Ascending aorta (tissue), 2 donors: ENCODE measurements at regions not wholly inside any gene's neighbourhood (a gene's known extent, or its start where the extent isn't known, plus 50 kb on each side); places are given as distances from the start of the nearest gene placed in this dataset.

Experiments used
- DNase-seq, 2 donors: peaks; one replicate each; pipeline ENCODE4 v3.0.0-alpha.2; 2019; ENCODE audit warnings: low spot score in 2 of 2
- H3K27ac ChIP-seq, 2 donors: fragments of 200-600 bp; sonication (generic); one replicate each; pipeline ENCODE4 v1.5.1; 2016 to 2017; ENCODE audit warnings: mild to moderate bottlenecking in 1 of 2
- H3K27me3 ChIP-seq: fragments of 200-600 bp; sonication (generic); one replicate; pipeline ENCODE4 v1.5.1; 2017
- H3K36me3 ChIP-seq, 2 donors: fragments of 200-600 bp; sonication (generic); one replicate each; pipeline ENCODE4 v1.5.1; 2016
- H3K4me1 ChIP-seq, 2 donors: fragments of 200-600 bp; sonication (generic); one replicate each; pipeline ENCODE4 v1.5.1; 2016 to 2017; ENCODE audit warnings: mild to moderate bottlenecking in 1 of 2
- H3K4me3 ChIP-seq, 2 donors: fragments of 200-600 bp; sonication (generic); one replicate each; pipeline ENCODE4 v1.5.1; 2016 to 2017; ENCODE audit warnings: mild to moderate bottlenecking in 1 of 2
- H3K9me3 ChIP-seq, 2 donors: fragments of 200-600 bp; sonication (generic); one replicate each; pipeline ENCODE4 v1.5.1; 2016
- CTCF ChIP-seq, 3 experiments: fragments of 200-600 bp in 2 of 3; fragments of 450-650 bp in 1 of 3; sonication (generic) in 2 of 3; IDR thresholded peaks; one replicate each; pipeline ENCODE4 v1.5.1; 2016 to 2019; ENCODE audit warnings: antibody characterized with exemption in 3 of 3, mild to moderate bottlenecking in 1 of 3, moderate library complexity in 1 of 3
- intact Hi-C: fragments of 100-400 bp; cut with DNase I; formaldehyde crosslinking; loops from one replicate; pipeline ENCODE4 v1.15.1; 2023

- no peaks in the 10 kb centered on the region for H3K27me3 ChIP-seq
- no peak for TF ChIP-seq CTCF (IDR thresholded peaks at IDR 0.05)
- H3K36me3 ChIP-seq, result no peaks in the 10 kb centered on the region
- intact Hi-C loops, result no loop called here
- no peaks in the 10 kb centered on the region for H3K9me3 ChIP-seq
- no peak overlapping the region for H3K27ac ChIP-seq
- no peak overlapping the region for H3K4me3 ChIP-seq
- DNase-seq, result no peak
- H3K4me1 ChIP-seq, result no peaks in the 10 kb centered on the region
These were observed 113.0 kb downstream of the FOXG1 start for GRCh38 chr14:28879573-28879996.

DNA sequence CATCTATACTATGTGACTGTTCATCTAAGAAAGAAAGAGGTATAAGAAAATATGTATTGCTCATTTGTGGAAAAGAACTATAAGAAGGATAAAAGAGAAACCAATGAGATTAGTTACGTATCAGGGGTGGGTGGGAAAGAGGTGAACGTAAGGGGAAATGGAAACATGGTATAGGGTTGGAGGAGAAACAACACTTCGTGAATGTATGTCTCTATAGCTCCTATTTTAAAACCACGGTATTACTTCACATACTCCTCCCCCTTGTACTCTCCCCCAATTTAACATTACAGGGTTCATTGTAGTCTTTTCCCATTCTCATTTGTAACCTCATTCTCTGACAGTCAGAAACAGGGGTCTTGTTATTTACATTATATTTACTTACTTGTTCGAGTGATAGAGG is 120.4 kb downstream of the FOXG1 start:
- no peak for TF ChIP-seq CTCF (IDR thresholded peaks at IDR 0.05)
- DNase-seq, result no peak
- Histone ChIP-seq H3K9me3 (no peaks in the 10 kb centered on the region), H3K4me1 (no peaks in the 10 kb centered on the region), H3K36me3 (no peaks in the 10 kb centered on the region), H3K4me3 (no peak overlapping the region), H3K27ac (no peak overlapping the region), H3K27me3 (no peaks in the 10 kb centered on the region)
- intact Hi-C loops, result no loop called here

DNA sequence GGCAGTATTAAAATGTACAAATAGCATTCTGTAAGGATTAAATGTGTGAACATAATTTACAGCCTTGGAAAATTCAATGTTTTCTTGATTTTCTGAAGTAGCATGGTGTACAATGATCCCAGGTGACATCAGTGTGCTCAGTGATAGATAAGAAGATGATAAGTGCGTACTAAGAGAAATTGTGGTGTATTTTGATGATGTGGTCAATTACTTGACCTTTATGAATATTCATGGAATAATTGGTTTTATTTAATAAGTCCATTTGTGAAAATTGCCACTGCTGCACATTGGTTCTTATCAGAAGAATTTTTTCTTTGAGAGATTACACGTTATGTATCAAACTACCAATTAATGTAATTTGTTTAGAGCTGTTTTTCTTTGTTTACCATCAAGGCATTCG is 128.8 kb downstream of the FOXG1 start:
- H3K27ac ChIP-seq, result no peak overlapping the region
- DNase-seq, result no peak
- no peak overlapping the region for H3K4me3 ChIP-seq
- H3K27me3 ChIP-seq, result no peaks in the 10 kb centered on the region
- H3K9me3 ChIP-seq, result no peaks in the 10 kb centered on the region
- intact Hi-C loops, result no loop called here
- H3K4me1 ChIP-seq, result no peaks in the 10 kb centered on the region
- no peaks in the 10 kb centered on the region for H3K36me3 ChIP-seq
- no peak for TF ChIP-seq CTCF (IDR thresholded peaks at IDR 0.05)

DNA sequence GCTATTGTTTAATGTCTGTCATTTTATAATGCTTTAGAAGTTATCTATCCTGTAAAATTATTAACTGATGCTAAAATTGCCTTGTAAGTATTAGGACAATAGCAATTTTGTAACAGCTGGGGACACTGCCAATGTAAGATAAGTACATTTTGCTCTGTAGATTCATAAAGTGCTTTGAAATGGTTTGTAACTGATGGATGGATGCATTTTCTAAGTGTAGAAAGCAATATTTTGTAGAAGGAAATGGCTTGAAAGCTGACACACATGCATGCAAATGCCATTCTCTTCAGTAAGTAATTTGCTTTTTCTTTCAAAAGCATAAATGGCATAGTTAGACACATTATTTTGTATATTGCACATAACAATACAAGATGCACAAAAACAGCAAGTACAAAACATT is 129.8 kb downstream of the FOXG1 start:
- Histone ChIP-seq H3K27ac (no peak overlapping the region), H3K4me1 (no peaks in the 10 kb centered on the region), H3K4me3 (no peak overlapping the region), H3K9me3 (no peaks in the 10 kb centered on the region), H3K27me3 (no peaks in the 10 kb centered on the region), H3K36me3 (no peaks in the 10 kb centered on the region)
- no peak for DNase-seq
- intact Hi-C loops, result no loop called here
- no peak for TF ChIP-seq CTCF (IDR thresholded peaks at IDR 0.05)

DNA sequence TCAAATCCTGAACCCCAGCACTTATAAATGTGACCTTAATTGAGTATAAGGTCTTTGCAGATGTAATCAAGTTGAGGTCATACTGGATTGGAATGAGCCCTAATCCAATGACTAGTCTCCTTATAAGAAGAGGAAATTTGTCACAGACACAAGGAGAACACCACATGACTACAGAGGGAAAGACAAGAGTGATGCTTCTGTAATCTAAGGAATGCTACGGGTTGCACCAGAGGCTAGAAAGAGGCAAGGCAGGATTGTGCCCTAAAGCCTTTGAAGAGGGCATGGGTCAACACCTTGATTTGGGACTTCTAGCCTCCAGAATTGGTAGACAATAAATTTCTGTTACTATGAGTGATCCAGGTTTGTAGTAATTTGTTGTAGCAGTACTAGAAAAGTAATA is 135.0 kb downstream of the FOXG1 start:
- no peak for TF ChIP-seq CTCF (IDR thresholded peaks at IDR 0.05)
- no peak overlapping the region for H3K27ac ChIP-seq
- no peak for DNase-seq
- H3K4me1 ChIP-seq, result no peaks in the 10 kb centered on the region
- H3K4me3 ChIP-seq, result no peak overlapping the region
- H3K36me3 ChIP-seq, result no peaks in the 10 kb centered on the region
- H3K9me3 ChIP-seq, result no peaks in the 10 kb centered on the region
- H3K27me3 ChIP-seq, result no peaks in the 10 kb centered on the region
- intact Hi-C loops, result no loop called here

GRCh38 chr14:28902930-28903329 is 136.3 kb downstream of the FOXG1 start:
- H3K27ac ChIP-seq, result no peak overlapping the region
- no peaks in the 10 kb centered on the region for H3K4me1 ChIP-seq
- TF ChIP-seq CTCF (IDR thresholded peaks at IDR 0.05), result no peak
- H3K27me3 ChIP-seq, result no peaks in the 10 kb centered on the region
- H3K9me3 ChIP-seq, result no peaks in the 10 kb centered on the region
- H3K36me3 ChIP-seq, result no peaks in the 10 kb centered on the region
- intact Hi-C loops, result no loop called here
- DNase-seq, result no peak
- no peak overlapping the region for H3K4me3 ChIP-seq
